Activated naive CD8-positive, alpha-beta T cell (primary cell): ENCODE measurements at regions not wholly inside any gene's neighbourhood (a gene's known extent, or its start where the extent isn't known, plus 50 kb on each side); places are given as distances from the start of the nearest gene placed in this dataset.
"Not testable (repeated sequence)": the region's sequence is repeated elsewhere in the genome, so short reads cannot be mapped to it uniquely, and the experiment has no call there.

ENCODE experiments used
- H3K27ac Mint-ChIP-seq: one replicate; pipeline ENCODE4 v1.8.0; 2021; ENCODE audit warnings: mixed read lengths
- H3K27me3 Mint-ChIP-seq: one replicate; pipeline ENCODE4 v1.8.0; 2021; ENCODE audit warnings: mixed read lengths
- H3K36me3 Mint-ChIP-seq: one replicate; pipeline ENCODE4 v1.8.0; 2021; ENCODE audit warnings: mixed read lengths
- H3K4me1 Mint-ChIP-seq: one replicate; pipeline ENCODE4 v1.8.0; 2021; ENCODE audit warnings: low read depth, mixed read lengths
- H3K4me3 Mint-ChIP-seq: one replicate; pipeline ENCODE4 v1.8.0; 2021; ENCODE audit warnings: mild to moderate bottlenecking, mixed read lengths
- H3K9me3 Mint-ChIP-seq: one replicate; pipeline ENCODE4 v1.8.0; 2021; ENCODE audit warnings: low read depth, mixed read lengths

DNA sequence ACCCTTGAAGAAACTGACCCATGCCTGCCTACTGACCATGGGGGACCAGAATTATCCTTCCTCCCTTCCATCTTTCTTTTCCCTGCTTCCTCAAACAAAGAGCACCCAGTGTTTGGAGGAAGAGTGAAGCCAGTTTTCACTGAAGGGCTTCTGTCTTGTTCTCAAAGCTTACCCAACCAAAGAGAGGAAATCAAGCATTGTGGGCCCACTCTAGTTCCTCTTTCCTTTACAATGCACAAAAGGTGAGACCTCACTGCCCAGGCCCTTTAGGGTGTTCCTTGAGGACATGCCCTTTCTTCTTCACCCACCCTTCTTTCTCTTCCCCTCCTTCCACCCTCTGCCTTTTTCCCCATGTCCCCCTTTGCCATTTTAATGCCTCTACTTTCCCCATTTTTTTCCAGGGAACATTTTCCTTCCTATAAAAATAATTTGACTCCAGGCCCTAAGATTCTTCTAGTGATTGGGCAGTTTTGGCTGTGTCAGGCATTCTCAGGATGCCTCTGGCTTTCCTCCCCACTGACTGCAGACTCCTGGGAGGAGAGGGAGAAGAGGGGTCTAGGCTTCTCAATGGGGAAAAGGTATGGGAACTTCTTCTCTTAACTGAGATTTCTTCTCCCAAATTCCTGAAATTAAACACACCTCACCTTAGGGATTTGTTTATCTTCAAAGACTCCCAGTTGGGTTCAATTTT is 126.6 kb upstream of the RMDN2 start:
- H3K4me1 Mint-ChIP-seq, result no peaks in the 10 kb centered on the region
- no peaks in the 10 kb centered on the region for H3K9me3 Mint-ChIP-seq
- no peaks in the 10 kb centered on the region for H3K27me3 Mint-ChIP-seq
- H3K4me3 Mint-ChIP-seq, result no peak overlapping the region
- no peaks in the 10 kb centered on the region for H3K36me3 Mint-ChIP-seq
- no peak overlapping the region for H3K27ac Mint-ChIP-seq

DNA sequence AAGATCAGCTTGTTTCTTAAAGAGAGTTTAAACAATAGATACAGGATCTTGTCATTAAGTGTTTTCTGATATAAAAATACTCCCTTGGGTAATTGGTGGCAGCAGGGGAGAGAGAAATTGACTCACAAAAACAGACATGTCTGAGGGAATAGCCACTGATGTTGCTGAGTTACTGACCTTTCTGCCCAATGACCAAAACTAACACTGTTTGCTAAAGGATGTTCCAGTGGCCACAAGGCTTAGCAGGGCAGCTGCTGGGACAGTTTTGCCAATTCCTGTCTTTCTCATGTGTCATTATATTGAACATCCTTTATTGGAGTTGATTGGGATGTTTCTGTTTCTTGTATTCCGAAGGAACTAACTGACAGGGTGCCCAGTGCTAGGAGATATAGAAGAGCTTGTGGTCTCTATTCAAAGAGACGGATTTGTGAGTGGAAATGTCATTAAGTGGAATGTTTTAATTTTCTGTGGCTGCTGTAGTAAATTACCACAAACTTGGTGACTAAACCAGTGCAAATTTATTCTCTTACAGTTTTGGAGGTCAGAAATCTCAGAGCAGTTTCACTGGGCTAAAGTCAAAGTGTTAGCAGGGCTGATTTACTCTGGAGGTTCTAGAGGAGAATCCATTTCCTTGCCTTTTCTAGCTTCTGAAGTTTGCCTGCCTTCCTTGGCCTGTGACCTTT is 124.8 kb upstream of the RMDN2 start:
- H3K9me3 Mint-ChIP-seq, result no peaks in the 10 kb centered on the region
- H3K27ac Mint-ChIP-seq, result no peak overlapping the region
- H3K4me1 Mint-ChIP-seq, result no peaks in the 10 kb centered on the region
- no peaks in the 10 kb centered on the region for H3K36me3 Mint-ChIP-seq
- H3K4me3 Mint-ChIP-seq, result no peak overlapping the region
- H3K27me3 Mint-ChIP-seq, result no peaks in the 10 kb centered on the region

DNA sequence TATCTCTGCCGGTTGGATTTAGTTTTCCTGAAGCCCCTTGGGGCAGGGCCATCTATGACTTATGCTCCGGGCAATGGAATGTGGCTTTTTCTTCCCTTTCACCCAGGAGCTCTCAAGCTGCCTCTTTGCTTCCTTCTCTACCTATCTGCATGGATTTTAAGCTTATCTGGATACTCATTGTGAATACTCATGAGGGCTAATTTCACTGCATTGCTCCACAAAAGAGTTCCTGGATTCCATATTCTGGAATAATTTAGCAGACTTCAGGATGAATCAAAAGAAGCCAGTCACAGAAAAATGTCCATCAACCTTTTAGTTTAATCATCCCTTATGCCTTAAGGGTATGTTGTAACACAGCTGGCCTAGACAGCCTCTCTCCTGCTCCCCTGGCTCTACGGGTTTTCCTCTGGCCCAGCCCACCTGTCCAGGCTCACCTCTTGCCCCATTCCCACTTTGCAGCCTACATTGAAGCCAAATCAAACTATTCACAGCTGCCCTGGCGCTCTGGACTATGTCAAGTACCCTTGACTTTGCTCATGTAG is 122.8 kb upstream of the RMDN2 start:
- Mint-ChIP-seq H3K36me3 (peaks cover 4% of the 10 kb centered on the region), H3K27ac (no peak overlapping the region), H3K4me1 (no peaks in the 10 kb centered on the region), H3K27me3 (no peaks in the 10 kb centered on the region), H3K9me3 (no peaks in the 10 kb centered on the region), H3K4me3 (no peak overlapping the region)

DNA sequence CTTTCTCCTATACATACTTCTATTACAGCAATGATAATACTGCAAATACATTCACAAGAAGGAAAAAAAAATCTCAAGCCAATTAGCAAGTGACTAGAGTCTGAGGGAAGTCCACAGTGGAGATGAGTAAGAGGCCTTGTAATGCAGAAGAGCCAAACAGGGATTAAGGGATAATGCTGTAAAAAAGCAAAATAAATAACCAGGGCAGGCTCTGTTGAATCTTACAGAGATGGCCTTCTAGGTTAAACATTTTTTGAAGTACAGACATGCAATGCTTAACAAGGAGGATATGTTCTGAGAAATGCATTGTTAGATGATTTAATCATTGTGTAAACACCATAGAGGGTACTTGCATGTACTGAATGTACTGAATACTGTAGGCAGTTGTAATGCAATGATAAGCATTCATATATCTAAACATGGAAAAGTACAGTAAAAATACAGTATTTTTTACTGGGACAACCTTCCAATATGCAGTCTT is 122.1 kb upstream of the RMDN2 start:
- H3K9me3 Mint-ChIP-seq, result no peaks in the 10 kb centered on the region
- no peak overlapping the region for H3K27ac Mint-ChIP-seq
- H3K4me3 Mint-ChIP-seq, result no peak overlapping the region
- H3K4me1 Mint-ChIP-seq, result no peaks in the 10 kb centered on the region
- peaks cover 4% of the 10 kb centered on the region for H3K36me3 Mint-ChIP-seq
- H3K27me3 Mint-ChIP-seq, result no peaks in the 10 kb centered on the region

DNA sequence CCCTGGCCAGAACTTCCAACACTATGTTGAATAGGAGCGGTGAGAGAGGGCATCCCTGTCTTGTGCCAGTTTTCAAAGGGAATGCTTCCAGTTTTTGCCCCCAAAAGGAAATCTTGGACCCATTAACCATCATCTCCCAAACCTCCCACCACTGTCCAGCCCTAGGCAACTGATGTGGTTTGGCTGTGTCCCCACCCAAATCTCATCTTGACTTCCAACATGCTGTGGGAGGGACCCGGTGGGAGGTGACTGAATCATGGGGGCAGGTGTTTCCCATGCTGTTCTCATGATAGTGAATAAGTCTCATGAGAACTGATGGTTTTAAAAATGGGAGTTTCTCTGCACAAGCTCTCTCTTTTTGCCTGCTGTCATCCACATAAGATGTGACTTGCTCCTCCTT is 119.1 kb upstream of the RMDN2 start:
- H3K27ac Mint-ChIP-seq, H3K4me1 Mint-ChIP-seq, H3K4me3 Mint-ChIP-seq, H3K36me3 Mint-ChIP-seq, H3K9me3 Mint-ChIP-seq, H3K27me3 Mint-ChIP-seq: not testable (repeated sequence)

DNA sequence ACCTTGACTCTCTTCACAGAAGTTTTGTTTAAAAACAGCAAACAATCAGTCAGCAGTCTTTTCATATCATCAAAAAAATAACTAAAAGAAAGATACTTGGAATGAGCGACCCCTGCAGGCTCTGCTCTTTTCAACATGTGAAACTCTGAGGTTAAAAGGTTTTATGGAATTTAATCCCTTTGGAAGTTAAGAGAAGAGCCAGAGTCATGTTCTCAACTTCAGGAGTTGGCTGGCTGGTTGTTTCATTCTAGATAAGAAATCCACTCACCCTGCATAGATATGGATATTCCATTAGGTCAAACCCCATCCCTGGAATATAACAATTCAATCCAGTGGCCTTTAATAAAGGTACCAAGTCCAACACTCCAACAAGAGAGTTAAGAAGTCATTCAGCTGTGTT is 115.6 kb upstream of the RMDN2 start:
- Mint-ChIP-seq H3K4me3 (no peak overlapping the region), H3K27ac (no peak overlapping the region), H3K4me1 (peaks cover 7% of the 10 kb centered on the region), H3K36me3 (peaks cover 4% of the 10 kb centered on the region), H3K9me3 (no peaks in the 10 kb centered on the region), H3K27me3 (no peaks in the 10 kb centered on the region)

DNA sequence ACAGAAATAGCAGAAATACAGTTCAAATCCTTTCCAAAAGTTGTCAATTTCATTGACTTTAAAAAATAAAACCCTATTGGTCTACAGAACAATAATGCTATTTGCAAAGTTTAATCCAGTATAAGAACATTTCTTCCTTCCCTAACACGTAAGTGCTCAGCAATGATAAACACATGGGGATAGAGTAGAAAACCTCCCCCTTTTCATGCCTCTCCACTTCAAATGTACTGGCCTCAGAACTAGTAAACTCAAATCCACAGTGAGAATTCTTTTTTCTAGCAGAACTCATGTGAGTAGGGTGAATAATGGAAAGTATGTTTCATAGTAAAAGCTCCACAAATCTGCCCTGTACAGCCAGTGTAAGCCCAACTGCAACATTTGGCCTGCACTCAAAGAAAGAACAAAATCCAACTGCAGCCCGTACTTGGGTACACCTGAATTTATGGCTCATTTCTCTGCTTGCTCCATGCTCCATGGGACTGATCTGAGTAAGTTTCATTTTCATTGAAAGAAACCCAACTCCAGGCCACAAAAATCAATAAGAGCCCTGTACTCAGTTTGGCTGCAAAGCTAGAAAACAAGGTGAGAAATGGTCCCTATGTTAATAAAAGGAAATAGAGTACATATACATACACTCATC is 115.0 kb upstream of the RMDN2 start:
- no peak overlapping the region for H3K4me3 Mint-ChIP-seq
- no peaks in the 10 kb centered on the region for H3K27me3 Mint-ChIP-seq
- H3K9me3 Mint-ChIP-seq, result no peaks in the 10 kb centered on the region
- H3K27ac Mint-ChIP-seq, result no peak overlapping the region
- H3K36me3 Mint-ChIP-seq, result peaks cover 4% of the 10 kb centered on the region
- peaks cover 7% of the 10 kb centered on the region for H3K4me1 Mint-ChIP-seq

DNA sequence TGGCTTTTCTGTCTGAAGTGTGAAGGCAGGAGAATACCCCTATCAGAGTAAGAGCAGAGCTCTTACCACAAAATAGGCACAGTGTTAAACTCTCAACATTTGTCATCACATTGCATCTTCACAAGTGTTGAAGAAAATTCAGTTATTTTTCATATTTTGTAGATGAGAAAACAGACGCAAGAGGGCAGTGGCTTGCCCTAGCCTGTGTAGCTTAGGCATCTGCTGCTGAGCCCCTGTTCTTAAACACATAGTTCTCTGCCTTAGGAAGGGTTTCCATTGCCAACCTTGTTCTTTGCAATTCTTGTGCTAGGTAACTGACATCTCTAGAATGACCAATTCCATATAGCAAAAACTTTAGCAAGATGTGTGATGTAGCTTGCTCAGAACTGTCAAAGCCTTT is 112.7 kb upstream of the RMDN2 start:
- Mint-ChIP-seq H3K27ac (no peak overlapping the region), H3K9me3 (no peaks in the 10 kb centered on the region), H3K4me1 (peaks cover 7% of the 10 kb centered on the region), H3K36me3 (no peaks in the 10 kb centered on the region), H3K4me3 (no peak overlapping the region), H3K27me3 (no peaks in the 10 kb centered on the region)

DNA sequence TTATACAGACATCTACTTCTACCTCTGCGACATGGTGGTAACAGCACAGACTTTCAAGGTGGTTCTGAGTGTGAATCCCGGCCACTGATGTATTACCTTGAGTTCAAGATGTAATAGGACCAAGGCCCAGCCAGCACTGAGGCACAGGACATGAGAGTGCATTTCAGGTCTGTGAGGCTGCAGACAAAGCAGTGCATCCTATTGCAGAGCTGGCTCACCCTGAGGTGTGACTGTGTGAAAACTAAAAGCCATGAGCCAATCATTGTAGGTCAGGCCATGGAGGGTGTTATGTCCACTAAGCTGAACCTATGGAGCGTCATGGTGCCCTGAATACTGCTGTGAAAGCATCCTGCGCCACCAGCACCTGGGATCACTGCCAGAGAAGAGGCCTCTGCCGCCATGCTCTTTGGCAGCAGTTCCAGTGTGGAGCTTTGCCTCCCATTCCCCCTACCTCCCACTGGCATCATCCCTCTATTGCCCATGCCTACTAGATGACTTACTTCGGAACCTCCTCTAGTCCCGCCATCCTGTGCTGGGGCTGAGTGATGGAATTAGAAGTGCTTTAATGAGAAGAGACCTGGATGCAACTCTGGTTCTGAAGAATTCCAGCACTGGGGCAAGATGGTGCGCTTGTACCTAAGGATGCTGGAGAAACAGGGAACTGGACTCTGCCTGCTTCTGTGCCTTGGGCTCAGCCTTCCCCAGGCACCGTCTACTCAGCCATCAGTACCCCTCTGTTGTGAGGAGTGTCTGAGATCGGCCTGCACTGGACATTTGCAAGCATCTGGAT is 112.0 kb upstream of the RMDN2 start:
- Mint-ChIP-seq H3K4me3 (no peak overlapping the region), H3K27me3 (no peaks in the 10 kb centered on the region), H3K27ac (no peak overlapping the region), H3K9me3 (no peaks in the 10 kb centered on the region), H3K36me3 (no peaks in the 10 kb centered on the region), H3K4me1 (peaks cover 7% of the 10 kb centered on the region)

DNA sequence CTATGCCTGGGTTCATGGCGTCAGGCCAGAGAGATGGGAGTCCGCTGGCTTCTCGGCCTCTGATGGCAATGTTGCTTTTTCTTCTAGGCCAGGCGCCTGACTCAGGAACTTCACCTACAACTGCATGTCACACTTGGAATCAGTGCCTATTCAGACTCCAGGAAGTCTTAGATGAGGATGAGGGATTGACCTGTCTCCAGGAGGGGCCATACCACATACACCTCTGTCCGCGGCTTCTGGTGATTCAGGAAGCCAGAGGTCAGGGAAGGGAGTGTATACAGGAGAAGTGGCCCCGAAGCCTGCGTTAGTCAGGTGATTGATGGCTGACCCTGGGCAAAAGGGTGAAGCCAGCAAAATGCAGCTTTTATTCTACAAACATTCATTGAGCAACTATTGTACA is 109.1 kb upstream of the RMDN2 start:
- Mint-ChIP-seq H3K27me3 (no peaks in the 10 kb centered on the region), H3K9me3 (peaks cover 5% of the 10 kb centered on the region), H3K36me3 (no peaks in the 10 kb centered on the region), H3K4me1 (no peaks in the 10 kb centered on the region), H3K27ac (no peak overlapping the region), H3K4me3 (no peak overlapping the region)

DNA sequence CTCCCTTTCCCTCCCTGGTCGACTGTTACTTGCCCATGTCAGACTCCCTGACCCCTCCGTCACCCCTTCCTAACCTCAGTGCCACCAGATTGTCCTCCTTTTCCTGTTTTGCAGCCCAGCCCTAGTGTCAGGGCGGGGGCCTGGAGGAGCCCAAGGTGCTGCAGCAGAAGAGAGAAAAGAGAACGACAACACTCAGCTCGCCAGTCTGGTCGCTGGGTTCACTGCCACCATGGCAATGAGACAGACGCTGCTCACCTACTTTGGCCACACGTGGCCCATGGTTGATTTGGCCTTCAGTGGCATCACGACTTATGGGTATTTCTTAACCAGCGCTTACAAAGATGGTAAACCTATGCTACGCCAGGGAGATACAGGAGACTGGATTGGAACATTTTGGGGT is 108.4 kb upstream of the RMDN2 start:
- Mint-ChIP-seq H3K27me3 (no peaks in the 10 kb centered on the region), H3K27ac (no peak overlapping the region), H3K36me3 (no peaks in the 10 kb centered on the region), H3K4me1 (no peaks in the 10 kb centered on the region), H3K9me3 (peaks cover 5% of the 10 kb centered on the region), H3K4me3 (no peak overlapping the region)

DNA sequence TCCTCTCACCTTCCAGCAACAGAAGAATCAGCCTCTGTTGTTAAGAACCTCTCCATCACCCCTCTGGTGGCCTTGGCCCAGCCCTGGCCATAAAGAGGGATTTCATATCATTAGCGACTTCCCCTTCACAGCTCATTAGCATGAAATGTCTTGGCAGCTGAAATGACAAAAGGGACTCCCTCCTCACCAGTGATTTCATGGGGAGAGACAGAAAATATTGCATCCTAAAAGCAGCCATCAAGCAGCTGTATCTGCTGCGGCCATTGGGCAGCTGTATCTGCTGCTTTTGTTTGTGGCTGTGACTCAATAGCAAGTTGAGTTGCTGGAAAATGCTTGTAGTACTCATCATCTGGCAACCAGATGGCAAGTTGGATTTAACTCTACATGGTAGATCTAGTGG is 105.9 kb upstream of the RMDN2 start:
- H3K9me3 Mint-ChIP-seq, result peaks cover 5% of the 10 kb centered on the region
- H3K27ac Mint-ChIP-seq, result no peak overlapping the region
- peaks cover 10% of the 10 kb centered on the region for H3K4me1 Mint-ChIP-seq
- no peaks in the 10 kb centered on the region for H3K27me3 Mint-ChIP-seq
- no peaks in the 10 kb centered on the region for H3K36me3 Mint-ChIP-seq
- no peak overlapping the region for H3K4me3 Mint-ChIP-seq

DNA sequence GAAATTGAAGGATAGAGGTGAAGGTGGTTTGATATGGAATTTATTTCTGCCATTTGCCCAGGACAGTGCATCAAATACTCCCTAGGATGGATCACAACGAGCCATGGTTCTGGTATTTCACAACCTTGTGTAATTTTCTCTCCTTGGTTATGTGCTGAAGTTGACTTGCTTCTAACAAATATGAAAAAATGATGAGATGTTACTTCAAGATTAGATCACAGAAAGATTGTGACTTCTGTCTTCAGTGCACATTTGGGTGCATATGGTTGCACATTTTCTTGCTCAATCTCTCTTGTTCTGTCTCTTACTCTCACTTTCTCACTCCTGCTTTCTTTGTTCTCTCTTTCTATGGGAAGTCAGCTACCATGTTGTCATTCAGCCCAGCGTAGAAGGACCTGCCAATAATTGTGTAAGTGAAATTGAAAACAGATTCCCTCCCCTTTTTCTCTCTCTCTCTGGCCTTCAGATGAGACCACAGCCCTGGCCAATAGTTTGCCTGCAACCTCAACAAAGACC is 104.6 kb upstream of the RMDN2 start:
- Mint-ChIP-seq H3K27me3 (no peaks in the 10 kb centered on the region), H3K4me1 (peaks cover 10% of the 10 kb centered on the region), H3K4me3 (no peak overlapping the region), H3K36me3 (no peaks in the 10 kb centered on the region), H3K27ac (no peak overlapping the region), H3K9me3 (peaks cover 5% of the 10 kb centered on the region)

DNA sequence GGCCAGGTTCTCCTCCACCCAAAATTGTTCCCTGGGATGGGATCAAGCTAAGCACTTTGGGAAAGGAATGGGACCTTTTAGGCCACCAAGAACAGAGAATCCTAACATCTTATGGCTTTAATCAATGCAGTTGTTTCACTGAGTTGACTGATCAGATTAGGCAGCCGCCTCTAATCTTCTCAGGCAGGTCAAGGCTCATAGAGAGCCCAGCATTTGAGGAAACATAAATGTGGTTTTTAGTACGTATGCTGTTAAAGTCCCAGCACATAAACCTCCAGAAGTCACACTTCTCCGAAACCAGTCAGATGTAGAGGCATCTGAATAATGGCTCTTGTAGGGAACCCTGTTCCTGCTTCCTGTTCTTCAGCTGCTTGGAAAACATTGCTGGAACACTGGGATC is 99.5 kb upstream of the RMDN2 start:
- Mint-ChIP-seq H3K4me1 (peaks cover 14% of the 10 kb centered on the region), H3K36me3 (no peaks in the 10 kb centered on the region), H3K4me3 (no peak overlapping the region)

More for the DNA sequence above, 99.5 kb upstream of the RMDN2 start:
- Mint-ChIP-seq H3K27ac (no peak overlapping the region), H3K9me3 (peaks cover 4% of the 10 kb centered on the region), H3K27me3 (no peaks in the 10 kb centered on the region)
